ENCODE measurements at regions not wholly inside any gene's neighbourhood (a gene's known extent, or its start where the extent isn't known, plus 50 kb on each side); places are given as distances from the start of the nearest gene placed in this dataset.

DNA sequence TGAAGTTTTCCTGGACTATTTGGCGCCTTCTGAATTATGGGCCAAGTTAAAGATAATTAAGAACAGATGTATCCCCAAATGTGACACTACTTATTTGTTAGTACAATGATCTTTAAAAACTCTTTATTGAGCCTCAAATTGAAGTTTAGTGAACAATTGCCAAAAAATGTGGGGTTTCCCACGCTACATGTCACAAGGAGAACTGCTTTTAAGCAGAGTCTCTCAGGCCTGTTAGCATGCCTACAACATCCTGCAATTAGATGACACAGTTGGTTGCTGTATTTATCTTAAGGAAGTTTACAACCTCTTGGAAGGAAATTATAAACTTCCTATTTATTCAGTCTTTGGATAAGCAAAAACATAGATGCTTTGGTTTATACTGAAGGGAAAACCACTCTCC is 733.0 kb downstream of the TNS3 start:
- Mint-ChIP-seq H3K27ac (no peak overlapping the region), H3K36me3 (ENCODE audit: low read depth) (no peaks in the 10 kb centered on the region), H3K4me3 (no peak overlapping the region), H3K4me1 (ENCODE audit: low read depth) (no peaks in the 10 kb centered on the region), H3K9me3 (peaks cover 7% of the 10 kb centered on the region), H3K27me3 (no peaks in the 10 kb centered on the region)
- Histone ChIP-seq H3K27me3 (ENCODE audit: control insufficient read depth in 1 of 2, insufficient read depth in 2 of 2, low read length in 2 of 2) (no peaks in the 10 kb centered on the region), H3K36me3 (ENCODE audit: insufficient read depth, low read length) (no peaks in the 10 kb centered on the region), H3K4me1 (ENCODE audit: insufficient read depth, low read length) (no peaks in the 10 kb centered on the region), H3K27ac (ENCODE audit: low read depth in 1 of 2, low read length in 2 of 2) (no peak overlapping the region), H3K4me3 (ENCODE audit: low read length) (no peak overlapping the region), H3K9me3 (ENCODE audit: control insufficient read depth in 1 of 2, insufficient read depth in 1 of 2, low read length in 2 of 2) (peaks cover 0 to 10% of the 10 kb centered on the region in 2 experiments)
- CTCF ChIA-PET = no interaction called here
- DNase-seq = no peak
- ATAC-seq (ENCODE audit: poor library complexity) = no peak
- TF ChIP-seq, protein P1, sequence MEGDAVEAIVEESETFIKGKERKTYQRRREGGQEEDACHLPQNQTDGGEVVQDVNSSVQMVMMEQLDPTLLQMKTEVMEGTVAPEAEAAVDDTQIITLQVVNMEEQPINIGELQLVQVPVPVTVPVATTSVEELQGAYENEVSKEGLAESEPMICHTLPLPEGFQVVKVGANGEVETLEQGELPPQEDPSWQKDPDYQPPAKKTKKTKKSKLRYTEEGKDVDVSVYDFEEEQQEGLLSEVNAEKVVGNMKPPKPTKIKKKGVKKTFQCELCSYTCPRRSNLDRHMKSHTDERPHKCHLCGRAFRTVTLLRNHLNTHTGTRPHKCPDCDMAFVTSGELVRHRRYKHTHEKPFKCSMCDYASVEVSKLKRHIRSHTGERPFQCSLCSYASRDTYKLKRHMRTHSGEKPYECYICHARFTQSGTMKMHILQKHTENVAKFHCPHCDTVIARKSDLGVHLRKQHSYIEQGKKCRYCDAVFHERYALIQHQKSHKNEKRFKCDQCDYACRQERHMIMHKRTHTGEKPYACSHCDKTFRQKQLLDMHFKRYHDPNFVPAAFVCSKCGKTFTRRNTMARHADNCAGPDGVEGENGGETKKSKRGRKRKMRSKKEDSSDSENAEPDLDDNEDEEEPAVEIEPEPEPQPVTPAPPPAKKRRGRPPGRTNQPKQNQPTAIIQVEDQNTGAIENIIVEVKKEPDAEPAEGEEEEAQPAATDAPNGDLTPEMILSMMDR (IDR thresholded peaks at IDR 0.05) = no peak
- intact Hi-C loops (cut with DNase I, micrococcal nuclease) = no loop called here
- POLR2A ChIA-PET = no interaction called here

- ATAC-seq (ENCODE audit: poor library complexity) (no peak), DNase-seq (no peak)
- Mint-ChIP-seq H3K27ac (no peak overlapping the region), H3K27me3 (no peaks in the 10 kb centered on the region), H3K4me1 (ENCODE audit: low read depth) (no peaks in the 10 kb centered on the region), H3K4me3 (no peak overlapping the region), H3K9me3 (peaks cover 7% of the 10 kb centered on the region), H3K36me3 (ENCODE audit: low read depth) (no peaks in the 10 kb centered on the region)
- no peaks in the 10 kb centered on the region for H3K27me3 ChIP-seq (ENCODE audit: control insufficient read depth in 1 of 2, insufficient read depth in 2 of 2, low read length in 2 of 2)
- CTCF ChIA-PET = no interaction called here
- POLR2A ChIA-PET = no interaction called here
- no peak overlapping the region for H3K27ac ChIP-seq (ENCODE audit: low read depth in 1 of 2, low read length in 2 of 2)
- TF ChIP-seq, protein P1 (IDR thresholded peaks at IDR 0.05) = no peak
- no peaks in the 10 kb centered on the region for H3K4me1 ChIP-seq (ENCODE audit: insufficient read depth, low read length)
- peaks cover 0 to 11% of the 10 kb centered on the region in 2 experiments for H3K9me3 ChIP-seq (ENCODE audit: control insufficient read depth in 1 of 2, insufficient read depth in 1 of 2, low read length in 2 of 2)
- H3K36me3 ChIP-seq (ENCODE audit: insufficient read depth, low read length) = no peaks in the 10 kb centered on the region
- intact Hi-C loops (cut with DNase I, micrococcal nuclease) = no loop called here
- H3K4me3 ChIP-seq (ENCODE audit: low read length) = no peak overlapping the region
These were observed 733.6 kb downstream of the TNS3 start for GRCh38 chr7:46848311-46848710.

GRCh38 chr7:46847126-46847525 is 734.8 kb downstream of the TNS3 start:
- peaks cover 0 to 13% of the 10 kb centered on the region in 2 experiments for H3K9me3 ChIP-seq (ENCODE audit: control insufficient read depth in 1 of 2, insufficient read depth in 1 of 2, low read length in 2 of 2)
- no peaks in the 10 kb centered on the region for H3K4me1 ChIP-seq (ENCODE audit: insufficient read depth, low read length)
- H3K27ac ChIP-seq (ENCODE audit: low read depth in 1 of 2, low read length in 2 of 2) = no peak overlapping the region
- Mint-ChIP-seq H3K27ac (no peak overlapping the region), H3K9me3 (peaks cover 7% of the 10 kb centered on the region), H3K4me1 (ENCODE audit: low read depth) (no peaks in the 10 kb centered on the region), H3K36me3 (ENCODE audit: low read depth) (no peaks in the 10 kb centered on the region), H3K4me3 (no peak overlapping the region), H3K27me3 (no peaks in the 10 kb centered on the region)
- ChIA-PET CTCF (no interaction called here), POLR2A (no interaction called here)
- intact Hi-C loops (cut with DNase I, micrococcal nuclease) = no loop called here
- ATAC-seq (ENCODE audit: poor library complexity) (no peak), DNase-seq (no peak)
- no peaks in the 10 kb centered on the region for H3K27me3 ChIP-seq (ENCODE audit: control insufficient read depth in 1 of 2, insufficient read depth in 2 of 2, low read length in 2 of 2)
- TF ChIP-seq, protein P1 (IDR thresholded peaks at IDR 0.05) = no peak
- no peak overlapping the region for H3K4me3 ChIP-seq (ENCODE audit: low read length)
- no peaks in the 10 kb centered on the region for H3K36me3 ChIP-seq (ENCODE audit: insufficient read depth, low read length)

All from CD4-positive, alpha-beta T cell (primary cell).